HG03432 (cell line): ENCODE measurements at regions not wholly inside any gene's neighbourhood (a gene's known extent, or its start where the extent isn't known, plus 50 kb on each side); places are given as distances from the start of the nearest gene placed in this dataset.

Experiments used
- ATAC-seq: cut with Tn5 transposase; IDR thresholded peaks from one replicate; pipeline ENCODE4 v1.9.1; 2021; ENCODE audit warnings: mild to moderate bottlenecking, moderate library complexity; ENCODE audit not compliant: unreplicated experiment

- ATAC-seq, result no peak
Observed at GRCh38 chr4:127097061-127097460, 535.7 kb upstream of the INTU start.

GRCh38 chr4:127102361-127102760, 530.4 kb upstream of the INTU start:
- ATAC-seq, result no peak

GRCh38 chr4:127103681-127104115, 529.1 kb upstream of the INTU start:
- ATAC-seq, result no peak

- no peak for ATAC-seq
Observed at GRCh38 chr4:127113844-127114362, 518.9 kb upstream of the INTU start.

GRCh38 chr4:127118681-127119080, 514.1 kb upstream of the INTU start:
- no peak for ATAC-seq

- no peak for ATAC-seq
Observed at GRCh38 chr4:127120441-127121090, 512.2 kb upstream of the INTU start.

GRCh38 chr4:127124919-127125318, 507.8 kb upstream of the INTU start:
- no peak for ATAC-seq

- ATAC-seq, result no peak
Observed at GRCh38 chr4:127126718-127127117, 506.0 kb upstream of the INTU start.

- no peak for ATAC-seq
Observed at GRCh38 chr4:127131527-127131926, 501.2 kb upstream of the INTU start.

GRCh38 chr4:127134490-127134889, 498.3 kb upstream of the INTU start:
- no peak for ATAC-seq

GRCh38 chr4:127138586-127138985, 494.2 kb upstream of the INTU start:
- ATAC-seq, result no peak

GRCh38 chr4:127139788-127140286, 492.9 kb upstream of the INTU start:
- ATAC-seq, result no peak

GRCh38 chr4:127140306-127140705, 492.5 kb upstream of the INTU start:
- ATAC-seq, result no peak

GRCh38 chr4:127141856-127142255, 490.9 kb upstream of the INTU start:
- ATAC-seq, result no peak

GRCh38 chr4:127143460-127144195, 489.1 kb upstream of the INTU start:
- ATAC-seq, result no peak

GRCh38 chr4:127145006-127145540, 487.7 kb upstream of the INTU start:
- ATAC-seq, result no peak

GRCh38 chr4:127148165-127148564, 484.6 kb upstream of the INTU start:
- no peak for ATAC-seq

GRCh38 chr4:127149086-127149485, 483.7 kb upstream of the INTU start:
- no peak for ATAC-seq

- no peak for ATAC-seq
Observed at GRCh38 chr4:127151941-127152340, 480.8 kb upstream of the INTU start.

- no peak for ATAC-seq
Observed at GRCh38 chr4:127155116-127155515, 477.6 kb upstream of the INTU start.

GRCh38 chr4:127155555-127155954, 477.2 kb upstream of the INTU start:
- no peak for ATAC-seq

GRCh38 chr4:127162741-127163140, 470.0 kb upstream of the INTU start:
- ATAC-seq, result no peak
